SK-N-SH treated with all-trans-retinoic acid at 6 μM for 48 hours (cell line): ENCODE measurements at regions not wholly inside any gene's neighbourhood (a gene's known extent, or its start where the extent isn't known, plus 50 kb on each side); places are given as distances from the start of the nearest gene placed in this dataset.

Experiments
- ATAC-seq: fragments of 200-7000 bp; cut with Tn5 transposase; 3 replicates; pipeline ENCODE4 v1.9.1; 2020; ENCODE audit warnings: mild to moderate bottlenecking, moderate library complexity
- ARNTL ChIP-seq: fragments of 450-650 bp; formaldehyde crosslinking; IDR thresholded peaks from 2 replicates; pipeline ENCODE4 v1.5.0; 2020; ENCODE audit warnings: low read depth, mild to moderate bottlenecking, moderate library complexity, borderline replicate concordance
- BACH2 ChIP-seq: fragments of 250-450 bp; sonication (Bioruptor Pico); IDR thresholded peaks from 2 replicates; pipeline ENCODE4 v1.9.0; 2021; ENCODE audit warnings: mild to moderate bottlenecking, borderline replicate concordance
- CSDC2 ChIP-seq: fragments of 250-450 bp; sonication (Bioruptor Pico); IDR thresholded peaks from 2 replicates; pipeline ENCODE4 v1.5.0; 2020; ENCODE audit warnings: mild to moderate bottlenecking, moderate library complexity
- ESRRG ChIP-seq: fragments of 250-450 bp; sonication (Bioruptor Pico); IDR thresholded peaks from 2 replicates; pipeline ENCODE4 v1.6.1; 2021; ENCODE audit warnings: mild to moderate bottlenecking
- GLIS3 ChIP-seq: fragments of 250-450 bp; sonication (Bioruptor Pico); IDR thresholded peaks from 2 replicates; pipeline ENCODE4 v1.5.0; 2020; ENCODE audit warnings: mild to moderate bottlenecking, moderate library complexity
- ISL1 ChIP-seq: fragments of 250-450 bp; sonication (Bioruptor Pico); IDR thresholded peaks from 2 replicates; pipeline ENCODE4 v2.1.2; 2022; ENCODE audit warnings: mild to moderate bottlenecking, moderate library complexity
- OSR1 ChIP-seq: fragments of 250-450 bp; sonication (Bioruptor Pico); IDR thresholded peaks from 2 replicates; pipeline ENCODE4 v1.8.0; 2022; ENCODE audit warnings: moderate library complexity, mild to moderate bottlenecking, inconsistent platforms
- PPARA ChIP-seq: fragments of 250-450 bp; sonication (Bioruptor Pico); IDR thresholded peaks from 2 replicates; pipeline ENCODE4 v1.5.0; 2020; ENCODE audit warnings: mild to moderate bottlenecking, borderline replicate concordance
- RARB ChIP-seq: fragments of 250-450 bp; sonication (Bioruptor Pico); IDR thresholded peaks from 2 replicates; pipeline ENCODE4 v1.8.0; 2021; ENCODE audit warnings: mild to moderate bottlenecking, moderate library complexity
- SNAI2 ChIP-seq: fragments of 250-450 bp; sonication (Bioruptor Pico); IDR thresholded peaks from 2 replicates; pipeline ENCODE4 v1.5.0; 2020; ENCODE audit warnings: mild to moderate bottlenecking, moderate library complexity
- TCF4 ChIP-seq: fragments of 250-450 bp; sonication (Bioruptor Pico); IDR thresholded peaks from 2 replicates; pipeline ENCODE4 v1.8.0; 2021; ENCODE audit warnings: mild to moderate bottlenecking, moderate library complexity, borderline replicate concordance
- TOX ChIP-seq: fragments of 250-450 bp; sonication (Bioruptor Pico); IDR thresholded peaks from 2 replicates; pipeline ENCODE4 v1.8.0; 2021; ENCODE audit warnings: mild to moderate bottlenecking, moderate library complexity, borderline replicate concordance
- ZC3H10 ChIP-seq: fragments of 250-450 bp; sonication (Bioruptor Pico); IDR thresholded peaks from 2 replicates; pipeline ENCODE4 v1.5.1; 2021; ENCODE audit warnings: mild to moderate bottlenecking, moderate library complexity
- ZFP3 ChIP-seq: fragments of 250-450 bp; sonication (Bioruptor Pico); IDR thresholded peaks from 2 replicates; pipeline ENCODE4 v1.5.0; 2020; ENCODE audit warnings: mild to moderate bottlenecking, moderate library complexity
- ZFP30 ChIP-seq: fragments of 450-650 bp; formaldehyde crosslinking; IDR thresholded peaks from 2 replicates; pipeline ENCODE4 v1.5.0; 2022; ENCODE audit warnings: mild to moderate bottlenecking, moderate library complexity
- ZNF565 ChIP-seq: fragments of 450-650 bp; formaldehyde crosslinking; conservative IDR thresholded peaks from 2 replicates; pipeline ENCODE4 v1.5.0; 2020; ENCODE audit warnings: low read depth, mild to moderate bottlenecking, moderate library complexity
- ZNF70 ChIP-seq: fragments of 450-650 bp; formaldehyde crosslinking; IDR thresholded peaks from 2 replicates; pipeline ENCODE4 v1.5.0; 2020; ENCODE audit warnings: mild to moderate bottlenecking, moderate library complexity
- ZNF8 ChIP-seq: fragments of 450-650 bp; formaldehyde crosslinking; IDR thresholded peaks from 2 replicates; pipeline ENCODE4 v1.5.0; 2020; ENCODE audit warnings: mild to moderate bottlenecking, moderate library complexity
- TF ChIP-seq, protein P1 (sequence below): fragments of 250-450 bp; sonication (Bioruptor Pico); IDR thresholded peaks from 2 replicates; pipeline ENCODE4 v1.8.0; 2021; ENCODE audit warnings: low read depth, mild to moderate bottlenecking, moderate library complexity, borderline replicate concordance
- TF ChIP-seq, protein P2 (sequence below): fragments of 250-450 bp; sonication (Bioruptor Pico); IDR thresholded peaks from 2 replicates; pipeline ENCODE4 v1.5.1; 2020; ENCODE audit warnings: low read depth, mild to moderate bottlenecking, moderate library complexity
- TF ChIP-seq, protein P3 (sequence below): fragments of 250-450 bp; sonication (Bioruptor Pico); IDR thresholded peaks from 2 replicates; pipeline ENCODE4 v1.5.0; 2020; ENCODE audit warnings: mild to moderate bottlenecking, moderate library complexity
- TF ChIP-seq, protein P4 (sequence below): fragments of 250-450 bp; sonication (Bioruptor Pico); IDR thresholded peaks from 2 replicates; pipeline ENCODE4 v1.8.0; 2020; ENCODE audit warnings: mild to moderate bottlenecking, moderate library complexity, borderline replicate concordance

DNA sequence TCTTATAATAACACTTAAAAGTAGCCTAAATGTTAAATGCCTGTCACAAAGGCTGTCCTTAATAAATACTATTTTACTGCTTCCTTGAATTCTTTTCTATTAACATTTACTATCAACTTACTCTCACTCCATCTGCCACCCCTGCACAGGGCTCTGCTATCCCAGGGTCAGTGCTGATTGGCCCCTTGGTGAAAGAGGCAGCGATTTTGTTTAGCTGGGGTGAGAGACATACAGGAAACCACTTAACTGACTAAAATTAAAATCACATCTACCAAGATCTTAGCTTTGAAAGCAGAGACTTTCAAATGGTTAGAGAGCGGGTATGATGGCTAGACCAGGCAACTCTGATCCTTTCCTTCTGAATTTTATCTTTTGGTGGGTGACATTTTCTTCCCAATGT lies 149.9 kb upstream of the HTR2A start (continued):
- TF ChIP-seq, protein P1, sequence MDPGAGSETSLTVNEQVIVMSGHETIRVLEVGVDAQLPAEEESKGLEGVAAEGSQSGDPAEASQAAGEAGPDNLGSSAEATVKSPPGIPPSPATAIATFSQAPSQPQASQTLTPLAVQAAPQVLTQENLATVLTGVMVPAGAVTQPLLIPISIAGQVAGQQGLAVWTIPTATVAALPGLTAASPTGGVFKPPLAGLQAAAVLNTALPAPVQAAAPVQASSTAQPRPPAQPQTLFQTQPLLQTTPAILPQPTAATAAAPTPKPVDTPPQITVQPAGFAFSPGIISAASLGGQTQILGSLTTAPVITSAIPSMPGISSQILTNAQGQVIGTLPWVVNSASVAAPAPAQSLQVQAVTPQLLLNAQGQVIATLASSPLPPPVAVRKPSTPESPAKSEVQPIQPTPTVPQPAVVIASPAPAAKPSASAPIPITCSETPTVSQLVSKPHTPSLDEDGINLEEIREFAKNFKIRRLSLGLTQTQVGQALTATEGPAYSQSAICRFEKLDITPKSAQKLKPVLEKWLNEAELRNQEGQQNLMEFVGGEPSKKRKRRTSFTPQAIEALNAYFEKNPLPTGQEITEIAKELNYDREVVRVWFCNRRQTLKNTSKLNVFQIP (CRISPR knock-in tag), result no peak
- no peak for TF ChIP-seq TOX (CRISPR knock-in tag)
- no peak for TF ChIP-seq OSR1 (CRISPR knock-in tag)
- no peak for TF ChIP-seq ISL1 (CRISPR knock-in tag)

DNA sequence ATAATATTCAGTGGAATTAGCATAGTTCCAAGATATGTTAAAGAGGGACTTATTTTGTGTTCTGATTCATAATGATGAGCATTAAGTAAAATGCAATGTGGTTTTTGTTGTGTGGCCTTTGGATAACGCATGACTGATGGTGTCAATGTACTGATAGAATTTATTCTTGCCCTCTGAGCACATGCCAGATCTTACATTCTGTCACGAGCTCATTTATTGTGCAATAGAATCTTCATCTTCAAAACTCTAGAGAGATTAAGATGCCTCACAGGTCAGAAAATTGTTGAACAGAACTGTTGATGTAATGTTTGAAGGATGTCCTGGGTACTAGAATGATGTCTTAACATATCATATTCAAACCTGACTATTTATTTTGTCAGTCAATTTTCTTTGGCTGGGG lies 148.0 kb upstream of the HTR2A start:
- ATAC-seq, result no peak
- TF ChIP-seq ZNF70 (CRISPR knock-in tag) (no peak), ZNF8 (no peak), ESRRG (no peak), GLIS3 (CRISPR knock-in tag) (no peak), OSR1 (CRISPR knock-in tag) (no peak), ZC3H10 (CRISPR knock-in tag) (no peak), RARB (CRISPR knock-in tag) (no peak), ZFP30 (no peak), ARNTL (CRISPR knock-in tag) (no peak), ZFP3 (CRISPR knock-in tag) (no peak), CSDC2 (CRISPR knock-in tag) (no peak), BACH2 (CRISPR knock-in tag) (no peak), ISL1 (CRISPR knock-in tag) (no peak), PPARA (CRISPR knock-in tag) (no peak), TOX (CRISPR knock-in tag) (no peak)
- TF ChIP-seq, protein P2, sequence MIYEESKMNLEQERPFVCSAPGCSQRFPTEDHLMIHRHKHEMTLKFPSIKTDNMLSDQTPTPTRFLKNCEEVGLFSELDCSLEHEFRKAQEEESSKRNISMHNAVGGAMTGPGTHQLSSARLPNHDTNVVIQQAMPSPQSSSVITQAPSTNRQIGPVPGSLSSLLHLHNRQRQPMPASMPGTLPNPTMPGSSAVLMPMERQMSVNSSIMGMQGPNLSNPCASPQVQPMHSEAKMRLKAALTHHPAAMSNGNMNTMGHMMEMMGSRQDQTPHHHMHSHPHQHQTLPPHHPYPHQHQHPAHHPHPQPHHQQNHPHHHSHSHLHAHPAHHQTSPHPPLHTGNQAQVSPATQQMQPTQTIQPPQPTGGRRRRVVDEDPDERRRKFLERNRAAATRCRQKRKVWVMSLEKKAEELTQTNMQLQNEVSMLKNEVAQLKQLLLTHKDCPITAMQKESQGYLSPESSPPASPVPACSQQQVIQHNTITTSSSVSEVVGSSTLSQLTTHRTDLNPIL (CRISPR knock-in tag), result no peak
- TF ChIP-seq, protein P1 (CRISPR knock-in tag), result no peak
- TF ChIP-seq, protein P3, sequence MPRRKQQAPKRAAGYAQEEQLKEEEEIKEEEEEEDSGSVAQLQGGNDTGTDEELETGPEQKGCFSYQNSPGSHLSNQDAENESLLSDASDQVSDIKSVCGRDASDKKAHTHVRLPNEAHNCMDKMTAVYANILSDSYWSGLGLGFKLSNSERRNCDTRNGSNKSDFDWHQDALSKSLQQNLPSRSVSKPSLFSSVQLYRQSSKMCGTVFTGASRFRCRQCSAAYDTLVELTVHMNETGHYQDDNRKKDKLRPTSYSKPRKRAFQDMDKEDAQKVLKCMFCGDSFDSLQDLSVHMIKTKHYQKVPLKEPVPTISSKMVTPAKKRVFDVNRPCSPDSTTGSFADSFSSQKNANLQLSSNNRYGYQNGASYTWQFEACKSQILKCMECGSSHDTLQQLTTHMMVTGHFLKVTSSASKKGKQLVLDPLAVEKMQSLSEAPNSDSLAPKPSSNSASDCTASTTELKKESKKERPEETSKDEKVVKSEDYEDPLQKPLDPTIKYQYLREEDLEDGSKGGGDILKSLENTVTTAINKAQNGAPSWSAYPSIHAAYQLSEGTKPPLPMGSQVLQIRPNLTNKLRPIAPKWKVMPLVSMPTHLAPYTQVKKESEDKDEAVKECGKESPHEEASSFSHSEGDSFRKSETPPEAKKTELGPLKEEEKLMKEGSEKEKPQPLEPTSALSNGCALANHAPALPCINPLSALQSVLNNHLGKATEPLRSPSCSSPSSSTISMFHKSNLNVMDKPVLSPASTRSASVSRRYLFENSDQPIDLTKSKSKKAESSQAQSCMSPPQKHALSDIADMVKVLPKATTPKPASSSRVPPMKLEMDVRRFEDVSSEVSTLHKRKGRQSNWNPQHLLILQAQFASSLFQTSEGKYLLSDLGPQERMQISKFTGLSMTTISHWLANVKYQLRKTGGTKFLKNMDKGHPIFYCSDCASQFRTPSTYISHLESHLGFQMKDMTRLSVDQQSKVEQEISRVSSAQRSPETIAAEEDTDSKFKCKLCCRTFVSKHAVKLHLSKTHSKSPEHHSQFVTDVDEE (CRISPR knock-in tag), result no peak
- TF ChIP-seq, all 23 proteins: peak for 0

DNA sequence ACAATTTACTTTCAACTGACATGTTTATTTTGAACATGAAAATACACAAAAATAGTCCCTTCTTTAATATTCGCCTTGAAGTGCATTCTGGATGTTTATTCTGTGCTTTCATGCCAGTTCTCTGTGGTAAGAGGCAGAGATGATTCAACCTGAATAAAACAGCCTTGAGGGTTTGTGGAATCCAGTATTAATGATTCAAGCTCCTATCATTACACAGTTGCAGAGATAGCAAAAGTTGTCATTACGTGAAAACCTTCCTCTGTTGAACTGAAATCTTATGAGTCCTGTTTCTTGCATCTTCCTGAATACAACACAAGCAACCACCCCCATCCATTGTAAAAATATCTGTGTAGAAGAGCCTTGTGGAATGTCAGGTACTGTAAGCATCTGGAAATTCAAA lies 142.3 kb upstream of the HTR2A start:
- peak; percentile 84 for ATAC-seq
- TF ChIP-seq TOX (CRISPR knock-in tag) (0 out of 2 replicates have a peak, but pooled peaks have one; percentile 7), ZC3H10 (CRISPR knock-in tag) (no peak), ESRRG (no peak), ZNF70 (CRISPR knock-in tag) (no peak), GLIS3 (CRISPR knock-in tag) (no peak)

DNA sequence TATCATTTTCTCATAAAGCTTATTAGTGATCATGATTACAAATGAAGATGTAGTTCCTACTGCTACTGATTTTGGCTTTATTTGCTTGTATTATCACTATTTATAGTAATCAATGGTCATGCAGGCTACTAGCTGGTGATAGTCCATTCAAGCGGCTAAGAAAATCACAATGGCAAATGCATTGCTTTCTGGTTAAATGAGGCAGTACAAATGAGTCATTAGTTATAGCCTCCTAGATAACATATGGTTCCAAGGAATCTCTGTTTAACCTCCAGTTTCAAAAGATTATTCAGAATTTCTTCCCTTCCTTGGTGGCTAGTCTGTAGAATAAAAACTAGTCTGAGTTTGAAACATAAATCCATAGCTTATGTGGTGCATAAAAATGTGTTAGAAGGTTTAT lies 141.3 kb upstream of the HTR2A start:
- ATAC-seq, result no peak
- TF ChIP-seq ZNF8 (no peak), TCF4 (CRISPR knock-in tag) (no peak), ZNF565 (CRISPR knock-in tag) (no peak), CSDC2 (CRISPR knock-in tag) (no peak), OSR1 (CRISPR knock-in tag) (no peak), SNAI2 (no peak), ZFP30 (no peak)
- TF ChIP-seq, protein P4, sequence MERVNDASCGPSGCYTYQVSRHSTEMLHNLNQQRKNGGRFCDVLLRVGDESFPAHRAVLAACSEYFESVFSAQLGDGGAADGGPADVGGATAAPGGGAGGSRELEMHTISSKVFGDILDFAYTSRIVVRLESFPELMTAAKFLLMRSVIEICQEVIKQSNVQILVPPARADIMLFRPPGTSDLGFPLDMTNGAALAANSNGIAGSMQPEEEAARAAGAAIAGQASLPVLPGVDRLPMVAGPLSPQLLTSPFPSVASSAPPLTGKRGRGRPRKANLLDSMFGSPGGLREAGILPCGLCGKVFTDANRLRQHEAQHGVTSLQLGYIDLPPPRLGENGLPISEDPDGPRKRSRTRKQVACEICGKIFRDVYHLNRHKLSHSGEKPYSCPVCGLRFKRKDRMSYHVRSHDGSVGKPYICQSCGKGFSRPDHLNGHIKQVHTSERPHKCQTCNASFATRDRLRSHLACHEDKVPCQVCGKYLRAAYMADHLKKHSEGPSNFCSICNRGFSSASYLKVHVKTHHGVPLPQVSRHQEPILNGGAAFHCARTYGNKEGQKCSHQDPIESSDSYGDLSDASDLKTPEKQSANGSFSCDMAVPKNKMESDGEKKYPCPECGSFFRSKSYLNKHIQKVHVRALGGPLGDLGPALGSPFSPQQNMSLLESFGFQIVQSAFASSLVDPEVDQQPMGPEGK (CRISPR knock-in tag), result no peak
- TF ChIP-seq, protein P1 (CRISPR knock-in tag), result no peak
